ENCODE measurements at regions not wholly inside any gene's neighbourhood (a gene's known extent, or its start where the extent isn't known, plus 50 kb on each side); places are given as distances from the start of the nearest gene placed in this dataset.
"Not testable (repeated sequence)": the region's sequence is repeated elsewhere in the genome, so short reads cannot be mapped to it uniquely, and the experiment has no call there.

DNA sequence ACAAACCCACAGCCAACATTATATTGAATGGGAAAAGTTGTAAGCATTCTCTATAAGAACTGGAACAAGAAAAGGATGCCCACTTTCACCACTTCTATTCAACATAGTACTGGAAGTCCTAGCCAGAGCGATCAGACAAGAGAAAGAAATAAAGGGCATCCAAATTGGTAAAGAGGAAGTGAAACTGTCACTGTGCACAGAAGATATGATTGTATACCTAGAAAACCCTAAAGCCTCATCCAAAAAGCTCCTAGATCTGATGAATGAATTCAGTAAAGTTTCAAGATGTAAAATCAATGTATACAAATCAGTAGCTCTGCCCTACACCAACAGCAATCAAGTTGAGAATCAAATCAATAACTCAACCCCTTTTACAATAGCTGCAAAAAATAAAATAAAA lies 69.0 kb downstream of the ADRB2 start:
- not testable (repeated sequence) for TF ChIP-seq POLR2A (IDR thresholded peaks at IDR 0.05)
- TF ChIP-seq, protein P1, sequence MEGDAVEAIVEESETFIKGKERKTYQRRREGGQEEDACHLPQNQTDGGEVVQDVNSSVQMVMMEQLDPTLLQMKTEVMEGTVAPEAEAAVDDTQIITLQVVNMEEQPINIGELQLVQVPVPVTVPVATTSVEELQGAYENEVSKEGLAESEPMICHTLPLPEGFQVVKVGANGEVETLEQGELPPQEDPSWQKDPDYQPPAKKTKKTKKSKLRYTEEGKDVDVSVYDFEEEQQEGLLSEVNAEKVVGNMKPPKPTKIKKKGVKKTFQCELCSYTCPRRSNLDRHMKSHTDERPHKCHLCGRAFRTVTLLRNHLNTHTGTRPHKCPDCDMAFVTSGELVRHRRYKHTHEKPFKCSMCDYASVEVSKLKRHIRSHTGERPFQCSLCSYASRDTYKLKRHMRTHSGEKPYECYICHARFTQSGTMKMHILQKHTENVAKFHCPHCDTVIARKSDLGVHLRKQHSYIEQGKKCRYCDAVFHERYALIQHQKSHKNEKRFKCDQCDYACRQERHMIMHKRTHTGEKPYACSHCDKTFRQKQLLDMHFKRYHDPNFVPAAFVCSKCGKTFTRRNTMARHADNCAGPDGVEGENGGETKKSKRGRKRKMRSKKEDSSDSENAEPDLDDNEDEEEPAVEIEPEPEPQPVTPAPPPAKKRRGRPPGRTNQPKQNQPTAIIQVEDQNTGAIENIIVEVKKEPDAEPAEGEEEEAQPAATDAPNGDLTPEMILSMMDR (IDR thresholded peaks at IDR 0.05) = not testable (repeated sequence)

All from heart left ventricle (tissue), 13 donors.